Erythroblast (primary cell): ENCODE measurements at regions not wholly inside any gene's neighbourhood (a gene's known extent, or its start where the extent isn't known, plus 50 kb on each side); places are given as distances from the start of the nearest gene placed in this dataset.
"Not testable (repeated sequence)": the region's sequence is repeated elsewhere in the genome, so short reads cannot be mapped to it uniquely, and the experiment has no call there.

ENCODE experiments used
- GATA1 ChIP-seq: IDR thresholded peaks from 2 replicates; pipeline ENCODE4 v1.6.1; 2011; ENCODE audit warnings: low read depth, mild to moderate bottlenecking, control low read depth, low read length, moderate library complexity
- POLR2A ChIP-seq: IDR thresholded peaks from 2 replicates; pipeline ENCODE4 v1.6.1; 2011; ENCODE audit warnings: mild to moderate bottlenecking, low read length

GRCh38 chr5:97523336-97523735 is 340.3 kb upstream of the RIOK2 start:
- not testable (repeated sequence) for TF ChIP-seq POLR2A, GATA1
